Natural killer cell treated with Interleukin-12 subunit alpha and Interleukin-12 subunit beta and Interleukin-15 and Interleukin-18, amount 100 ng/mL, for 72 hours (primary cell): ENCODE measurements at regions not wholly inside any gene's neighbourhood (a gene's known extent, or its start where the extent isn't known, plus 50 kb on each side); places are given as distances from the start of the nearest gene placed in this dataset.

ENCODE experiments used
- ATAC-seq, 2 donors: fragments of 150-1000 bp; cut with Tn5 transposase in 1 of 2; sonication (Bioruptor Pico), chemical (Tn5 transposase) in 1 of 2; 2 replicates each; pipeline ENCODE4 v1.10.0; 2021
- DNase-seq: peaks from one replicate; pipeline ENCODE4 v3.0.0; 2022; ENCODE audit warnings: low spot score
- H3K27ac Mint-ChIP-seq, 2 donors: 1 replicate in 1 of 2; 2 replicates in 1 of 2; pipeline ENCODE4 v1.8.0; 2022; ENCODE audit warnings: mixed read lengths in 2 of 2, mild to moderate bottlenecking in 1 of 2, moderate library complexity in 1 of 2
- H3K27me3 Mint-ChIP-seq, 2 donors: 1 replicate in 1 of 2; 2 replicates in 1 of 2; pipeline ENCODE4 v1.8.0; 2022; ENCODE audit warnings: mixed read lengths in 2 of 2
- H3K36me3 Mint-ChIP-seq: one replicate; pipeline ENCODE4 v1.8.0; 2022; ENCODE audit warnings: mixed read lengths
- H3K4me1 Mint-ChIP-seq, 2 donors: 1 replicate in 1 of 2; 2 replicates in 1 of 2; pipeline ENCODE4 v1.8.0; 2022; ENCODE audit warnings: low read depth in 2 of 2, mixed read lengths in 2 of 2, mild to moderate bottlenecking in 1 of 2
- H3K4me3 Mint-ChIP-seq: one replicate; pipeline ENCODE4 v1.8.0; 2022; ENCODE audit warnings: mixed read lengths
- H3K9me3 Mint-ChIP-seq: 2 replicates; pipeline ENCODE4 v1.8.0; 2022; ENCODE audit warnings: mixed read lengths

- H3K9me3 Mint-ChIP-seq, result peaks cover 13% of the 10 kb centered on the region
Measured at GRCh38 chr3:84023842-84024241, 934.9 kb upstream of the CADM2 start.

GRCh38 chr3:84039099-84039498 lies 919.7 kb upstream of the CADM2 start:
- Mint-ChIP-seq H3K4me3 (no peak overlapping the region), H3K4me1 (no peaks in the 10 kb centered on the region), H3K9me3 (peaks cover 26% of the 10 kb centered on the region), H3K36me3 (peaks cover 16% of the 10 kb centered on the region), H3K27ac (no peak overlapping the region), H3K27me3 (no peaks in the 10 kb centered on the region)
- ATAC-seq (no peak), DNase-seq (no peak)

More at GRCh38 chr3:84023842-84024241, 934.9 kb upstream of the CADM2 start:
- Mint-ChIP-seq H3K4me1 (no peaks in the 10 kb centered on the region), H3K27ac (no peak overlapping the region), H3K4me3 (no peak overlapping the region), H3K36me3 (peaks cover 10% of the 10 kb centered on the region), H3K27me3 (no peaks in the 10 kb centered on the region)
- DNase-seq, result no peak
- no peak for ATAC-seq

GRCh38 chr3:84042399-84043106 lies 916.2 kb upstream of the CADM2 start:
- no peak overlapping the region for H3K4me3 Mint-ChIP-seq
- peaks cover 15% of the 10 kb centered on the region for H3K9me3 Mint-ChIP-seq
- no peaks in the 10 kb centered on the region for H3K27me3 Mint-ChIP-seq
- no peak overlapping the region for H3K27ac Mint-ChIP-seq
- H3K4me1 Mint-ChIP-seq, result no peaks in the 10 kb centered on the region
- ATAC-seq (no peak), DNase-seq (no peak)
- peaks cover 5% of the 10 kb centered on the region for H3K36me3 Mint-ChIP-seq

GRCh38 chr3:84066915-84067314 lies 891.9 kb upstream of the CADM2 start:
- Mint-ChIP-seq H3K36me3 (no peaks in the 10 kb centered on the region), H3K9me3 (peaks cover 8% of the 10 kb centered on the region), H3K4me1 (no peaks in the 10 kb centered on the region), H3K4me3 (no peak overlapping the region), H3K27ac (no peak overlapping the region), H3K27me3 (no peaks in the 10 kb centered on the region)
- DNase-seq, result no peak
- ATAC-seq, result no peak

GRCh38 chr3:84073664-84074063 lies 885.1 kb upstream of the CADM2 start:
- no peaks in the 10 kb centered on the region for H3K4me1 Mint-ChIP-seq
- no peak overlapping the region for H3K27ac Mint-ChIP-seq
- no peak for DNase-seq
- H3K9me3 Mint-ChIP-seq, result peaks cover 10% of the 10 kb centered on the region
- no peaks in the 10 kb centered on the region for H3K36me3 Mint-ChIP-seq
- no peaks in the 10 kb centered on the region for H3K27me3 Mint-ChIP-seq
- ATAC-seq, result no peak
- no peak overlapping the region for H3K4me3 Mint-ChIP-seq

- no peaks in the 10 kb centered on the region for H3K36me3 Mint-ChIP-seq
- ATAC-seq (no peak), DNase-seq (no peak)
- no peak overlapping the region for H3K27ac Mint-ChIP-seq
- no peaks in the 10 kb centered on the region for H3K27me3 Mint-ChIP-seq
- no peak overlapping the region for H3K4me3 Mint-ChIP-seq
- no peaks in the 10 kb centered on the region for H3K4me1 Mint-ChIP-seq
- peaks cover 10% of the 10 kb centered on the region for H3K9me3 Mint-ChIP-seq
Measured at GRCh38 chr3:84074767-84075166, 884.0 kb upstream of the CADM2 start.

- H3K4me1 Mint-ChIP-seq, result no peaks in the 10 kb centered on the region
- ATAC-seq, result no peak
- no peak for DNase-seq
- H3K27ac Mint-ChIP-seq, result no peak overlapping the region
- peaks cover 10% of the 10 kb centered on the region for H3K9me3 Mint-ChIP-seq
- no peak overlapping the region for H3K4me3 Mint-ChIP-seq
- no peaks in the 10 kb centered on the region for H3K27me3 Mint-ChIP-seq
- H3K36me3 Mint-ChIP-seq, result no peaks in the 10 kb centered on the region
Measured at GRCh38 chr3:84077479-84077878, 881.3 kb upstream of the CADM2 start.

- no peaks in the 10 kb centered on the region for H3K27me3 Mint-ChIP-seq
- no peaks in the 10 kb centered on the region for H3K4me1 Mint-ChIP-seq
- H3K36me3 Mint-ChIP-seq, result peaks cover 3% of the 10 kb centered on the region
- no peak overlapping the region for H3K4me3 Mint-ChIP-seq
- H3K9me3 Mint-ChIP-seq, result peaks cover 5% of the 10 kb centered on the region
- no peak overlapping the region for H3K27ac Mint-ChIP-seq
- no peak for ATAC-seq
- DNase-seq, result no peak
Measured at GRCh38 chr3:84082726-84083125, 876.1 kb upstream of the CADM2 start.

- H3K27ac Mint-ChIP-seq, result no peak overlapping the region
- H3K9me3 Mint-ChIP-seq, result peaks cover 2% of the 10 kb centered on the region
- DNase-seq, result no peak
- peaks cover 2% of the 10 kb centered on the region for H3K36me3 Mint-ChIP-seq
- no peak for ATAC-seq
- H3K4me3 Mint-ChIP-seq, result no peak overlapping the region
- no peaks in the 10 kb centered on the region for H3K4me1 Mint-ChIP-seq
- no peaks in the 10 kb centered on the region for H3K27me3 Mint-ChIP-seq
Measured at GRCh38 chr3:84092907-84093306, 865.9 kb upstream of the CADM2 start.

- Mint-ChIP-seq H3K27me3 (no peaks in the 10 kb centered on the region), H3K36me3 (peaks cover 7% of the 10 kb centered on the region), H3K4me1 (no peaks in the 10 kb centered on the region), H3K27ac (no peak overlapping the region), H3K4me3 (no peak overlapping the region), H3K9me3 (peaks cover 12% of the 10 kb centered on the region)
- DNase-seq (no peak), ATAC-seq (no peak)
Measured at GRCh38 chr3:84096188-84096587, 862.6 kb upstream of the CADM2 start.

GRCh38 chr3:84100861-84101260 lies 857.9 kb upstream of the CADM2 start:
- H3K4me1 Mint-ChIP-seq, result no peaks in the 10 kb centered on the region
- no peak overlapping the region for H3K27ac Mint-ChIP-seq
- no peak for DNase-seq
- H3K4me3 Mint-ChIP-seq, result no peak overlapping the region
- no peak for ATAC-seq
- H3K9me3 Mint-ChIP-seq, result peaks cover 23% of the 10 kb centered on the region
- H3K27me3 Mint-ChIP-seq, result no peaks in the 10 kb centered on the region
- peaks cover 16% of the 10 kb centered on the region for H3K36me3 Mint-ChIP-seq

GRCh38 chr3:84108442-84108971 lies 850.3 kb upstream of the CADM2 start:
- Mint-ChIP-seq H3K27ac (no peak overlapping the region), H3K4me1 (no peaks in the 10 kb centered on the region), H3K36me3 (peaks cover 8% of the 10 kb centered on the region), H3K9me3 (peaks cover 23% of the 10 kb centered on the region), H3K27me3 (no peaks in the 10 kb centered on the region), H3K4me3 (no peak overlapping the region)
- DNase-seq (no peak), ATAC-seq (no peak)

GRCh38 chr3:84109911-84110310 lies 848.9 kb upstream of the CADM2 start:
- no peak overlapping the region for H3K27ac Mint-ChIP-seq
- peaks cover 20% of the 10 kb centered on the region for H3K9me3 Mint-ChIP-seq
- no peak for DNase-seq
- H3K4me1 Mint-ChIP-seq, result no peaks in the 10 kb centered on the region
- H3K27me3 Mint-ChIP-seq, result no peaks in the 10 kb centered on the region
- no peak for ATAC-seq
- peaks cover 8% of the 10 kb centered on the region for H3K36me3 Mint-ChIP-seq
- no peak overlapping the region for H3K4me3 Mint-ChIP-seq

GRCh38 chr3:84110787-84111186 lies 848.0 kb upstream of the CADM2 start:
- Mint-ChIP-seq H3K27me3 (no peaks in the 10 kb centered on the region), H3K4me1 (no peaks in the 10 kb centered on the region), H3K27ac (no peak overlapping the region), H3K36me3 (peaks cover 8% of the 10 kb centered on the region), H3K9me3 (peaks cover 16% of the 10 kb centered on the region), H3K4me3 (no peak overlapping the region)
- ATAC-seq (no peak), DNase-seq (no peak)
